ENCODE measurements at regions not wholly inside any gene's neighbourhood (a gene's known extent, or its start where the extent isn't known, plus 50 kb on each side); places are given as distances from the start of the nearest gene placed in this dataset.

- no peak overlapping the region for H3K4me3 ChIP-seq
- TF ChIP-seq CTCF (IDR thresholded peaks at IDR 0.05), result no peak
- no peak overlapping the region for H3K27ac ChIP-seq
- DNase-seq (ENCODE audit: low spot score), result no peak
Observed at GRCh38 chr10:52918714-52919305, 146.2 kb upstream of the MBL2 start.

GRCh38 chr10:52915391-52915790, 142.8 kb upstream of the MBL2 start:
- no peak overlapping the region for H3K27ac ChIP-seq

GRCh38 chr10:52911163-52911562, 138.6 kb upstream of the MBL2 start:
- no peak for TF ChIP-seq CTCF (IDR thresholded peaks at IDR 0.05)
- H3K4me3 ChIP-seq, result no peak overlapping the region
- H3K27ac ChIP-seq, result no peak overlapping the region
- no peak for DNase-seq (ENCODE audit: low spot score)

More at GRCh38 chr10:52915391-52915790, 142.8 kb upstream of the MBL2 start:
- H3K4me3 ChIP-seq, result no peak overlapping the region
- no peak for TF ChIP-seq CTCF (IDR thresholded peaks at IDR 0.05)
- no peak for DNase-seq (ENCODE audit: low spot score)

- H3K4me3 ChIP-seq, result no peak overlapping the region
- no peak for TF ChIP-seq CTCF (IDR thresholded peaks at IDR 0.05)
Observed at GRCh38 chr10:52908478-52908877, 135.9 kb upstream of the MBL2 start.

GRCh38 chr10:52906046-52906445, 133.5 kb upstream of the MBL2 start:
- Histone ChIP-seq H3K4me3 (no peak overlapping the region), H3K27ac (no peak overlapping the region)
- DNase-seq (ENCODE audit: low spot score), result no peak
- TF ChIP-seq CTCF (IDR thresholded peaks at IDR 0.05), result no peak

More at GRCh38 chr10:52908478-52908877, 135.9 kb upstream of the MBL2 start:
- no peak for DNase-seq (ENCODE audit: low spot score)
- no peak overlapping the region for H3K27ac ChIP-seq

GRCh38 chr10:52903397-52903938, 130.9 kb upstream of the MBL2 start:
- DNase-seq (ENCODE audit: low spot score), result no peak
- H3K27ac ChIP-seq, result no peak overlapping the region
- no peak overlapping the region for H3K4me3 ChIP-seq
- no peak for TF ChIP-seq CTCF (IDR thresholded peaks at IDR 0.05)

GRCh38 chr10:52900593-52900992, 128.0 kb upstream of the MBL2 start:
- TF ChIP-seq CTCF (IDR thresholded peaks at IDR 0.05), result no peak
- no peak overlapping the region for H3K27ac ChIP-seq
- no peak overlapping the region for H3K4me3 ChIP-seq
- DNase-seq (ENCODE audit: low spot score), result no peak

All from coronary artery (tissue), 2 donors.